ENCODE measurements at regions not wholly inside any gene's neighbourhood (a gene's known extent, or its start where the extent isn't known, plus 50 kb on each side); places are given as distances from the start of the nearest gene placed in this dataset.

- 21 to 29% methylated on average over 3 of the region's 3 CpGs for WGBS, 2 donors
- DNase-seq (ENCODE audit: low spot score in 2 of 2), result no peak
- intact Hi-C loops (cut with DNase I; ENCODE audit: low total_unique reads), result no loop called here
- TF ChIP-seq CTCF (IDR thresholded peaks at IDR 0.05), result no peak
- TF ChIP-seq POLR2A (IDR thresholded peaks at IDR 0.05), result no peak
- no peak overlapping the region for H3K4me3 ChIP-seq (ENCODE audit: low read depth, poor library complexity, severe bottlenecking)
Measured at GRCh38 chr10:129280908-129281586, 186.0 kb upstream of the MGMT start.

GRCh38 chr10:129285459-129285858 is 181.6 kb upstream of the MGMT start:
- DNase-seq (ENCODE audit: low spot score in 2 of 2), result no peak
- H3K4me3 ChIP-seq (ENCODE audit: low read depth, poor library complexity, severe bottlenecking), result no peak overlapping the region
- intact Hi-C loops (cut with DNase I; ENCODE audit: low total_unique reads), result no loop called here
- WGBS, 2 donors, result 96 to 97% methylated on average over 5 of the region's 5 CpGs
- TF ChIP-seq POLR2A (IDR thresholded peaks at IDR 0.05) (no peak), CTCF (IDR thresholded peaks at IDR 0.05) (no peak)

- no peak for DNase-seq (ENCODE audit: low spot score in 2 of 2)
- no peak overlapping the region for H3K4me3 ChIP-seq (ENCODE audit: low read depth, poor library complexity, severe bottlenecking)
- intact Hi-C loops (cut with DNase I; ENCODE audit: low total_unique reads), result no loop called here
- TF ChIP-seq CTCF (IDR thresholded peaks at IDR 0.05), result no peak
- no peak for TF ChIP-seq POLR2A (IDR thresholded peaks at IDR 0.05)
- 70 to 82% methylated on average over 6 of the region's 6 CpGs for WGBS, 2 donors
Measured at GRCh38 chr10:129288999-129289584, 177.9 kb upstream of the MGMT start.

- no peak for DNase-seq (ENCODE audit: low spot score in 2 of 2)
- H3K4me3 ChIP-seq (ENCODE audit: low read depth, poor library complexity, severe bottlenecking), result no peak overlapping the region
- intact Hi-C loops (cut with DNase I; ENCODE audit: low total_unique reads), result no loop called here
- TF ChIP-seq CTCF (IDR thresholded peaks at IDR 0.05) (no peak), POLR2A (IDR thresholded peaks at IDR 0.05) (no peak)
- 55 to 63% methylated on average over 2 of the region's 2 CpGs for WGBS, 2 donors
Measured at GRCh38 chr10:129293991-129294700, 172.9 kb upstream of the MGMT start.

GRCh38 chr10:129294944-129295343 is 172.1 kb upstream of the MGMT start:
- no peak for DNase-seq (ENCODE audit: low spot score in 2 of 2)
- WGBS, 2 donors, result 64 to 75% methylated on average over 3 of the region's 3 CpGs
- TF ChIP-seq CTCF (IDR thresholded peaks at IDR 0.05) (no peak), POLR2A (IDR thresholded peaks at IDR 0.05) (no peak)
- intact Hi-C loops (cut with DNase I; ENCODE audit: low total_unique reads), result no loop called here
- H3K4me3 ChIP-seq (ENCODE audit: low read depth, poor library complexity, severe bottlenecking), result no peak overlapping the region

Measured in lower leg skin (tissue), 4 donors.